Endothelial cell of umbilical vein (primary cell): ENCODE measurements at regions not wholly inside any gene's neighbourhood (a gene's known extent, or its start where the extent isn't known, plus 50 kb on each side); places are given as distances from the start of the nearest gene placed in this dataset.
"Not testable (repeated sequence)": the region's sequence is repeated elsewhere in the genome, so short reads cannot be mapped to it uniquely, and the experiment has no call there.

ENCODE experiments used
- BruUV-seq: library from RNA; stranded (reverse); fragments of 400-500 nt; replicated peaks from 2 replicates; lab custom pipeline; 2021; lab: Mats Ljungman, UMichigan
- CTCF ChIA-PET: fragments of 300-600, 350-600 bp; sonication (Branson Sonifier 250); formaldehyde crosslinking; loops from one replicate; lab custom pipeline; 2021; ENCODE audit warnings: antibody characterized with exemption, inconsistent platforms; lab: Charles Lee
- POLR2A ChIA-PET: fragments of 300-600, 350-600 bp; sonication (Branson Sonifier 250); formaldehyde crosslinking; loops from one replicate; lab custom pipeline; 2021; ENCODE audit warnings: antibody characterized with exemption, inconsistent platforms; lab: Charles Lee
- DNase-seq: peaks from one replicate; pipeline ENCODE4 v3.0.0-alpha.2; 2011; ENCODE audit warnings: low read depth, low spot score
- FAIRE-seq: peaks from 2 replicates; lab custom pipeline; 2011; peaks lifted over from hg19 to GRCh38; lab: Jason Lieb, UNC
- H2AFZ ChIP-seq: 2 replicates; pipeline ENCODE4 v1.6.0; 2012; ENCODE audit warnings: low read depth, low read length, control low read depth, inconsistent platforms
- H3K27ac ChIP-seq: 2 replicates; pipeline ENCODE4 v1.5.1; 2011; ENCODE audit warnings: low read depth, mild to moderate bottlenecking, control low read depth, low read length, moderate library complexity; ENCODE audit not compliant: insufficient read depth
- H3K27me3 ChIP-seq, 2 experiments: 2 replicates each; pipeline versions ENCODE4 v1.6.0 to v1.6.1; 2011; ENCODE audit warnings: low read length in 2 of 2, mixed read lengths in 1 of 2; ENCODE audit not compliant: control insufficient read depth in 2 of 2, insufficient read depth in 2 of 2
- H3K36me3 ChIP-seq, 2 experiments: 2 replicates in 1 of 2; 3 replicates in 1 of 2; pipeline ENCODE4 v1.5.1; 2011; ENCODE audit warnings: low read length in 2 of 2, mild to moderate bottlenecking in 1 of 2, moderate library complexity in 1 of 2; ENCODE audit not compliant: control insufficient read depth in 2 of 2, insufficient read depth in 2 of 2; ENCODE audit errors: extremely low read depth in 1 of 2
- H3K4me1 ChIP-seq: 3 replicates; pipeline ENCODE4 v1.5.1; 2011; ENCODE audit warnings: mild to moderate bottlenecking, low read length; ENCODE audit not compliant: control insufficient read depth, insufficient read depth; ENCODE audit errors: extremely low read depth
- H3K4me2 ChIP-seq: 2 replicates; pipeline ENCODE4 v1.6.1; 2011; ENCODE audit warnings: low read length, control low read depth, mixed read lengths; ENCODE audit not compliant: insufficient read depth
- H3K4me3 ChIP-seq, 3 experiments: fragments of 200-600 bp in 1 of 3; sonication (generic), shearing (Covaris generic) in 1 of 3; replicated peaks in 1 of 3; 2 replicates each; pipeline ENCODE4 v1.5.1; 2011 to 2016; ENCODE audit warnings: control low read depth in 3 of 3, low read length in 3 of 3, mild to moderate bottlenecking in 2 of 3, inconsistent platforms in 1 of 3, low read depth in 1 of 3, moderate library complexity in 1 of 3; ENCODE audit not compliant: insufficient read depth in 1 of 3
- H3K79me2 ChIP-seq: 2 replicates; pipeline ENCODE4 v1.6.0; 2012; ENCODE audit warnings: low read length, inconsistent platforms; ENCODE audit not compliant: control insufficient read depth, insufficient read depth
- H3K9ac ChIP-seq: replicated peaks from 2 replicates; pipeline ENCODE3; 2011; ENCODE audit warnings: low read length, control low read depth; ENCODE audit not compliant: insufficient read depth; ENCODE audit errors: extremely low read depth
- H3K9me1 ChIP-seq: replicated peaks from 3 replicates; pipeline ENCODE4 v1.6.0; 2011; ENCODE audit warnings: mild to moderate bottlenecking, low read length; ENCODE audit not compliant: control insufficient read depth, insufficient read depth; ENCODE audit errors: extremely low read depth
- H3K9me3 ChIP-seq: replicated peaks from 2 replicates; pipeline ENCODE4 v1.5.1; 2012; ENCODE audit warnings: low read length, inconsistent platforms; ENCODE audit not compliant: control insufficient read depth, insufficient read depth
- H4K20me1 ChIP-seq: replicated peaks from 2 replicates; pipeline ENCODE3; 2011; ENCODE audit warnings: mild to moderate bottlenecking, low read length; ENCODE audit not compliant: control insufficient read depth, insufficient read depth; ENCODE audit errors: extremely low read depth
- EZH2 ChIP-seq: IDR thresholded peaks from 2 replicates; pipeline ENCODE4 v1.6.1; 2012; ENCODE audit warnings: borderline replicate concordance, low read depth, mild to moderate bottlenecking, moderate library complexity, low read length, inconsistent platforms; ENCODE audit not compliant: severe bottlenecking
- FOS ChIP-seq: IDR thresholded peaks from 2 replicates; pipeline ENCODE4 v1.6.1; 2011; ENCODE audit warnings: mild to moderate bottlenecking, low read length, moderate library complexity, borderline replicate concordance; ENCODE audit not compliant: insufficient read depth
- GATA2 ChIP-seq: IDR thresholded peaks from 2 replicates; pipeline ENCODE4 v1.7.0; 2011; ENCODE audit warnings: low read depth, mild to moderate bottlenecking, moderate library complexity, mixed read lengths, low read length; ENCODE audit not compliant: insufficient read length, insufficient read depth
- JUN ChIP-seq: IDR thresholded peaks from 2 replicates; pipeline ENCODE4 v1.6.1; 2011; ENCODE audit warnings: borderline replicate concordance, low read depth; ENCODE audit not compliant: insufficient read length, insufficient read depth
- MYC ChIP-seq: IDR thresholded peaks from one replicate; pipeline ENCODE4 v1.6.1; 2011; ENCODE audit warnings: mild to moderate bottlenecking, low read depth, low read length
- POLR2A ChIP-seq: IDR thresholded peaks from 2 replicates; pipeline ENCODE4 v1.6.1; 2012; ENCODE audit warnings: low read depth, mild to moderate bottlenecking, control low read depth, low read length
- POLR2AphosphoS5 ChIP-seq: IDR thresholded peaks from 2 replicates; pipeline ENCODE4 v1.6.1; 2012; ENCODE audit warnings: low read depth, mild to moderate bottlenecking, control low read depth, low read length, moderate library complexity; ENCODE audit not compliant: insufficient read depth
- dilution Hi-C: fragments of 300-500 bp; cut with MboI; formaldehyde crosslinking; loops from one replicate; pipeline ENCODE4 v1.15.0; 2019; ENCODE audit warnings: low sequenced_read_pairs; ENCODE audit not compliant: extremely low pct_ligation_motif_present
- intact Hi-C: fragments of 100-400 bp; cut with micrococcal nuclease; formaldehyde crosslinking; loops from one replicate; pipeline ENCODE4 v1.10.0; 2022
- TF ChIP-seq, protein P1 (sequence below), 2 donors: IDR thresholded peaks; 1 replicate in 1 of 2; 2 replicates in 1 of 2; pipeline ENCODE4 v1.5.1; 2011; ENCODE audit warnings: low read length in 2 of 2, mild to moderate bottlenecking in 2 of 2, moderate library complexity in 2 of 2, control low read depth in 1 of 2, inconsistent platforms in 1 of 2, low read depth in 1 of 2; ENCODE audit not compliant: insufficient read depth in 1 of 2; ENCODE audit errors: extremely low read depth in 1 of 2
- TF ChIP-seq, protein P2 (sequence below): IDR thresholded peaks from 2 replicates; pipeline ENCODE4 v1.6.1; 2011; ENCODE audit not compliant: insufficient read depth, insufficient read length

DNA sequence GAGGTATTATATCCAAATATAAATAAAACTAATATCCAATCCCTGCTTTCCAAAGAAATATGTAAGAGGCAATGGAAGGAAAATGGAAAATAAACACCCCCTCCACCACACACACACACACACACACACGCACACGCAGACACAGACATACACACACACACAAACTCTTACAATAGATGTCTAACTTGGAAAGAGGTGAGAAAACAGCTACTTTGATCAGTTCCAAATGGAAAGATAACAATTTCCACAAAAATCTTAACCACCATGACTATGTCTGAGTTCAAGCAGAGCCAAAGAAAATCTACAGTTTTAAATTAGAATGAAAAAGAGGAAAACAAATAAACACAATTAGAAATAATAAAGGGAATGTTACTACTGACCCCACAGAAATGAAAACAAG is 285.3 kb upstream of the TGFBR2 start:
- FAIRE-seq: no peak

DNA sequence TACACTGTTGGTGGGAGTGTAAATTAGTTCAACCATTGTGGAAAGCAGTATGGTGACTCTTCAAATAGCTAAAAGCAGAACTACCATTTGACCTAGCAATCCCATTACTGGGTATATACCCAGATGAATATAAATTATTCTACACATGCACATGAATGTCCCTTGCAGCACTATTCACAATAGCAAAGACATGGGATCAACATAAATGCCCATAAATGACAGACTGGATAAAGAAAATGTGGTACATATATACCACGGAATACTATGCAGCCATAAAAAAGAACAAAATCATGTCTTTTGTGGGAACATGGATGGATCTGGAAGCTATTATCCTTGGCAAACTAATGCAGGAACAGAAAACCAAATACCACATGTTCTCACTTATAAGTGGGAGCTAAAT is 282.8 kb upstream of the TGFBR2 start:
- H3K4me2 ChIP-seq, FAIRE-seq, H3K79me2 ChIP-seq, CTCF ChIA-PET, H2AFZ ChIP-seq, H3K9ac ChIP-seq, H3K36me3 ChIP-seq, POLR2A ChIA-PET, BruUV-seq, H3K27ac ChIP-seq, DNase-seq, H3K9me3 ChIP-seq, H3K9me1 ChIP-seq, H3K4me3 ChIP-seq, H3K4me1 ChIP-seq, H4K20me1 ChIP-seq, dilution Hi-C loops, H3K27me3 ChIP-seq: not testable (repeated sequence)
- intact Hi-C loops: loop anchor here (2.0 kb wide), 1 partner anchor 29 kb away; no protein-coding TSS in a partner anchor

More for the DNA sequence above, 285.3 kb upstream of the TGFBR2 start:
- no peak overlapping the region for H3K27ac ChIP-seq
- no peaks in the 10 kb centered on the region for H3K79me2 ChIP-seq
- CTCF ChIA-PET: interaction anchor here (1.4 to 3.0 kb wide), 2 partner anchors 123 to 431 kb away, joined by 3 to 17 read pairs; no protein-coding TSS in a partner anchor
- no peak for DNase-seq
- no peaks in the 10 kb centered on the region for H4K20me1 ChIP-seq
- no peaks in the 10 kb centered on the region for H3K9me3 ChIP-seq
- no peak overlapping the region for H3K4me2 ChIP-seq
- no peaks in the 10 kb centered on the region for H3K36me3 ChIP-seq
- H3K9me1 ChIP-seq: no peaks in the 10 kb centered on the region
- dilution Hi-C loops (no loop called here), intact Hi-C loops (no loop called here)
- POLR2A ChIA-PET: no interaction called here
- H2AFZ ChIP-seq: no peak overlapping the region
- H3K27me3 ChIP-seq: no peaks in the 10 kb centered on the region
- H3K4me1 ChIP-seq: peaks cover 1% of the 10 kb centered on the region
- no TSS peak for BruUV-seq
- H3K4me3 ChIP-seq: no peak overlapping the region
- TF ChIP-seq EZH2 (no peak), MYC (no peak), FOS (no peak), POLR2AphosphoS5 (no peak), POLR2A (no peak), JUN (no peak), GATA2 (no peak)
- TF ChIP-seq, protein P1, sequence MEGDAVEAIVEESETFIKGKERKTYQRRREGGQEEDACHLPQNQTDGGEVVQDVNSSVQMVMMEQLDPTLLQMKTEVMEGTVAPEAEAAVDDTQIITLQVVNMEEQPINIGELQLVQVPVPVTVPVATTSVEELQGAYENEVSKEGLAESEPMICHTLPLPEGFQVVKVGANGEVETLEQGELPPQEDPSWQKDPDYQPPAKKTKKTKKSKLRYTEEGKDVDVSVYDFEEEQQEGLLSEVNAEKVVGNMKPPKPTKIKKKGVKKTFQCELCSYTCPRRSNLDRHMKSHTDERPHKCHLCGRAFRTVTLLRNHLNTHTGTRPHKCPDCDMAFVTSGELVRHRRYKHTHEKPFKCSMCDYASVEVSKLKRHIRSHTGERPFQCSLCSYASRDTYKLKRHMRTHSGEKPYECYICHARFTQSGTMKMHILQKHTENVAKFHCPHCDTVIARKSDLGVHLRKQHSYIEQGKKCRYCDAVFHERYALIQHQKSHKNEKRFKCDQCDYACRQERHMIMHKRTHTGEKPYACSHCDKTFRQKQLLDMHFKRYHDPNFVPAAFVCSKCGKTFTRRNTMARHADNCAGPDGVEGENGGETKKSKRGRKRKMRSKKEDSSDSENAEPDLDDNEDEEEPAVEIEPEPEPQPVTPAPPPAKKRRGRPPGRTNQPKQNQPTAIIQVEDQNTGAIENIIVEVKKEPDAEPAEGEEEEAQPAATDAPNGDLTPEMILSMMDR (IDR thresholded peaks at IDR 0.05; ENCODE audit: extremely low read depth in 1 of 2, insufficient read depth in 1 of 2, low read depth in 1 of 2, low read length in 2 of 2): no peak
- TF ChIP-seq, protein P2, sequence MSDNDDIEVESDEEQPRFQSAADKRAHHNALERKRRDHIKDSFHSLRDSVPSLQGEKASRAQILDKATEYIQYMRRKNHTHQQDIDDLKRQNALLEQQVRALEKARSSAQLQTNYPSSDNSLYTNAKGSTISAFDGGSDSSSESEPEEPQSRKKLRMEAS: no peak
- H3K9ac ChIP-seq: no peak overlapping the region
